Activated T-helper 2 cell treated with anti-CD3 and anti-CD28 coated beads, Interferon-gamma antibody, Interleukin-2, Interleukin-4, amounts not matched to agents 10 μg/mL and 5 μg/mL and 100 μg/mL, durations not matched to agents 14 hours and 24 hours and 36 hours (primary cell): ENCODE measurements at regions not wholly inside any gene's neighbourhood (a gene's known extent, or its start where the extent isn't known, plus 50 kb on each side); places are given as distances from the start of the nearest gene placed in this dataset.
"Not testable (repeated sequence)": the region's sequence is repeated elsewhere in the genome, so short reads cannot be mapped to it uniquely, and the experiment has no call there.

Experiments used
- DNase-seq: peaks from one replicate; pipeline ENCODE4 v3.0.0; 2021; ENCODE audit warnings: low spot score
- H3K27ac Mint-ChIP-seq: one replicate; pipeline ENCODE4 v1.8.0; 2021; ENCODE audit warnings: mixed read lengths
- H3K27me3 Mint-ChIP-seq: one replicate; pipeline ENCODE4 v1.8.0; 2021; ENCODE audit warnings: low read depth, mixed read lengths
- H3K36me3 Mint-ChIP-seq: one replicate; pipeline ENCODE4 v1.8.0; 2021; ENCODE audit warnings: low read depth, mixed read lengths
- H3K4me1 Mint-ChIP-seq: one replicate; pipeline ENCODE4 v1.8.0; 2021; ENCODE audit warnings: low read depth, mixed read lengths
- H3K4me3 Mint-ChIP-seq: one replicate; pipeline ENCODE4 v1.8.0; 2021; ENCODE audit warnings: low read depth, mild to moderate bottlenecking, moderate library complexity, mixed read lengths
- H3K9me3 Mint-ChIP-seq: one replicate; pipeline ENCODE4 v1.8.0; 2021; ENCODE audit warnings: mixed read lengths
- intact Hi-C: fragments of 100-400 bp; cut with micrococcal nuclease; formaldehyde crosslinking; loops from one replicate; pipeline ENCODE4 v1.15.1; 2023

GRCh38 chr1:4172644-4173599, 272.9 kb upstream of the C1orf174 start:
- Mint-ChIP-seq H3K9me3 (no peaks in the 10 kb centered on the region), H3K4me1 (no peaks in the 10 kb centered on the region), H3K27ac (no peak overlapping the region), H3K4me3 (no peak overlapping the region), H3K27me3 (no peaks in the 10 kb centered on the region), H3K36me3 (no peaks in the 10 kb centered on the region)
- DNase-seq, result no peak
- intact Hi-C loops, result no loop called here

GRCh38 chr1:4173731-4174130, 273.7 kb upstream of the C1orf174 start:
- no peaks in the 10 kb centered on the region for H3K27me3 Mint-ChIP-seq
- no peak overlapping the region for H3K27ac Mint-ChIP-seq
- H3K36me3 Mint-ChIP-seq, result no peaks in the 10 kb centered on the region
- no peaks in the 10 kb centered on the region for H3K9me3 Mint-ChIP-seq
- no peak overlapping the region for H3K4me3 Mint-ChIP-seq
- intact Hi-C loops, result no loop called here
- DNase-seq, result no peak
- H3K4me1 Mint-ChIP-seq, result no peaks in the 10 kb centered on the region

GRCh38 chr1:4174291-4175200, 274.5 kb upstream of the C1orf174 start:
- intact Hi-C loops, result no loop called here
- no peaks in the 10 kb centered on the region for H3K36me3 Mint-ChIP-seq
- no peaks in the 10 kb centered on the region for H3K27me3 Mint-ChIP-seq
- no peaks in the 10 kb centered on the region for H3K9me3 Mint-ChIP-seq
- H3K27ac Mint-ChIP-seq, result no peak overlapping the region
- DNase-seq, result no peak
- H3K4me1 Mint-ChIP-seq, result no peaks in the 10 kb centered on the region
- H3K4me3 Mint-ChIP-seq, result no peak overlapping the region

- Mint-ChIP-seq H3K9me3 (no peaks in the 10 kb centered on the region), H3K4me1 (no peaks in the 10 kb centered on the region), H3K4me3 (no peak overlapping the region), H3K36me3 (no peaks in the 10 kb centered on the region), H3K27me3 (no peaks in the 10 kb centered on the region), H3K27ac (no peak overlapping the region)
- intact Hi-C loops, result no loop called here
- DNase-seq, result no peak
Measured at GRCh38 chr1:4175566-4176405, 275.7 kb upstream of the C1orf174 start.

GRCh38 chr1:4176841-4177240, 276.8 kb upstream of the C1orf174 start:
- H3K9me3 Mint-ChIP-seq, result no peaks in the 10 kb centered on the region
- no peaks in the 10 kb centered on the region for H3K36me3 Mint-ChIP-seq
- no peak overlapping the region for H3K4me3 Mint-ChIP-seq
- H3K4me1 Mint-ChIP-seq, result no peaks in the 10 kb centered on the region
- DNase-seq, result no peak
- no peak overlapping the region for H3K27ac Mint-ChIP-seq
- no peaks in the 10 kb centered on the region for H3K27me3 Mint-ChIP-seq
- intact Hi-C loops, result no loop called here

GRCh38 chr1:4177425-4178150, 277.5 kb upstream of the C1orf174 start:
- intact Hi-C loops, result no loop called here
- Mint-ChIP-seq H3K4me1 (no peaks in the 10 kb centered on the region), H3K27me3 (no peaks in the 10 kb centered on the region), H3K9me3 (no peaks in the 10 kb centered on the region), H3K27ac (no peak overlapping the region), H3K36me3 (no peaks in the 10 kb centered on the region), H3K4me3 (no peak overlapping the region)
- DNase-seq, result no peak

GRCh38 chr1:4178501-4179113, 278.5 kb upstream of the C1orf174 start:
- Mint-ChIP-seq H3K9me3 (no peaks in the 10 kb centered on the region), H3K4me3 (no peak overlapping the region), H3K36me3 (no peaks in the 10 kb centered on the region), H3K4me1 (no peaks in the 10 kb centered on the region), H3K27ac (no peak overlapping the region), H3K27me3 (no peaks in the 10 kb centered on the region)
- intact Hi-C loops, result no loop called here
- no peak for DNase-seq

- no peak overlapping the region for H3K4me3 Mint-ChIP-seq
- no peak overlapping the region for H3K27ac Mint-ChIP-seq
- H3K36me3 Mint-ChIP-seq, result no peaks in the 10 kb centered on the region
- no peaks in the 10 kb centered on the region for H3K9me3 Mint-ChIP-seq
- DNase-seq, result no peak
- H3K27me3 Mint-ChIP-seq, result no peaks in the 10 kb centered on the region
- H3K4me1 Mint-ChIP-seq, result no peaks in the 10 kb centered on the region
- intact Hi-C loops, result no loop called here
Measured at GRCh38 chr1:4179914-4180735, 280.1 kb upstream of the C1orf174 start.

- H3K27ac Mint-ChIP-seq, H3K4me1 Mint-ChIP-seq, DNase-seq, H3K36me3 Mint-ChIP-seq, H3K4me3 Mint-ChIP-seq, intact Hi-C loops, H3K9me3 Mint-ChIP-seq, H3K27me3 Mint-ChIP-seq: not testable (repeated sequence)
Measured at GRCh38 chr1:4186486-4186885, 286.4 kb upstream of the C1orf174 start.

GRCh38 chr1:4203501-4203900, 303.4 kb upstream of the C1orf174 start:
- intact Hi-C loops, result no loop called here
- H3K27ac Mint-ChIP-seq, result no peak overlapping the region

GRCh38 chr1:4207183-4207582, 307.1 kb upstream of the C1orf174 start:
- no peaks in the 10 kb centered on the region for H3K36me3 Mint-ChIP-seq
- no peak overlapping the region for H3K27ac Mint-ChIP-seq
- H3K27me3 Mint-ChIP-seq, result no peaks in the 10 kb centered on the region
- intact Hi-C loops, result no loop called here
- H3K4me3 Mint-ChIP-seq, result no peak overlapping the region
- H3K9me3 Mint-ChIP-seq, result peaks cover 14% of the 10 kb centered on the region
- H3K4me1 Mint-ChIP-seq, result no peaks in the 10 kb centered on the region
- DNase-seq, result no peak

More at GRCh38 chr1:4203501-4203900, 303.4 kb upstream of the C1orf174 start:
- Mint-ChIP-seq H3K4me1 (no peaks in the 10 kb centered on the region), H3K36me3 (no peaks in the 10 kb centered on the region), H3K9me3 (peaks cover 14% of the 10 kb centered on the region), H3K4me3 (no peak overlapping the region), H3K27me3 (no peaks in the 10 kb centered on the region)
- DNase-seq, result no peak
